Fibroblast of lung (primary cell): ENCODE measurements at regions not wholly inside any gene's neighbourhood (a gene's known extent, or its start where the extent isn't known, plus 50 kb on each side); places are given as distances from the start of the nearest gene placed in this dataset.

Experiments
- DNase-seq, 2 donors: peaks; one replicate each; pipeline versions ENCODE4 v3.0.0 to v3.0.0-alpha.2; 2010; ENCODE audit warnings: low read depth in 2 of 2
- H2AFZ ChIP-seq: 2 replicates; pipeline ENCODE4 v1.5.1; 2012; ENCODE audit warnings: low read length, control low read depth, inconsistent platforms
- H3K27ac ChIP-seq: 2 replicates; pipeline ENCODE4 v1.5.1; 2011; ENCODE audit warnings: low read length, control low read depth; ENCODE audit not compliant: insufficient read depth
- H3K27me3 ChIP-seq: 2 replicates; pipeline ENCODE4 v1.5.1; 2011; ENCODE audit warnings: mild to moderate bottlenecking, low read length; ENCODE audit not compliant: control insufficient read depth, insufficient read depth
- H3K36me3 ChIP-seq: 2 replicates; pipeline ENCODE4 v1.5.1; 2011; ENCODE audit warnings: low read length; ENCODE audit not compliant: control insufficient read depth, insufficient read depth
- H3K4me1 ChIP-seq: 2 replicates; pipeline ENCODE4 v1.5.1; 2011; ENCODE audit warnings: low read length; ENCODE audit not compliant: control insufficient read depth, insufficient read depth; ENCODE audit errors: extremely low read depth
- H3K4me2 ChIP-seq: 2 replicates; pipeline ENCODE4 v1.5.1; 2011; ENCODE audit warnings: low read length, control low read depth; ENCODE audit not compliant: insufficient read depth; ENCODE audit errors: extremely low read depth
- H3K4me3 ChIP-seq, 4 experiments: fragments of 200-600 bp in 1 of 4; sonication (generic) in 1 of 4; replicated peaks in 1 of 4; 2 replicates each; pipeline ENCODE4 v1.5.1; 2011 to 2016; ENCODE audit warnings: low read length in 4 of 4, low read depth in 3 of 4, mild to moderate bottlenecking in 3 of 4, control low read depth in 2 of 4, inconsistent platforms in 1 of 4, mixed read lengths in 1 of 4; ENCODE audit not compliant: insufficient read depth in 1 of 4; ENCODE audit errors: control extremely low read depth in 1 of 4
- H3K79me2 ChIP-seq: 2 replicates; pipeline ENCODE4 v1.5.1; 2012; ENCODE audit warnings: mild to moderate bottlenecking, low read length, inconsistent platforms; ENCODE audit not compliant: control insufficient read depth, insufficient read depth
- H3K9ac ChIP-seq: 2 replicates; pipeline ENCODE4 v1.5.1; 2011; ENCODE audit warnings: mild to moderate bottlenecking, low read length, control low read depth; ENCODE audit not compliant: insufficient read depth
- H3K9me3 ChIP-seq: 2 replicates; pipeline ENCODE4 v1.5.1; 2012; ENCODE audit warnings: low read depth, low read length; ENCODE audit not compliant: control insufficient read depth, insufficient read depth
- H4K20me1 ChIP-seq: 2 replicates; pipeline ENCODE4 v1.5.1; 2011; ENCODE audit warnings: low read length; ENCODE audit not compliant: control insufficient read depth, insufficient read depth; ENCODE audit errors: extremely low read depth
- EZH2 ChIP-seq: IDR thresholded peaks from 2 replicates; pipeline ENCODE4 v1.5.1; 2012; ENCODE audit warnings: low read length, control low read depth, mild to moderate bottlenecking; ENCODE audit errors: missing control alignments
- TF ChIP-seq, protein P1 (sequence below), 2 donors: IDR thresholded peaks in 1 of 2; conservative IDR thresholded peaks in 1 of 2; 1 replicate in 1 of 2; 2 replicates in 1 of 2; pipeline ENCODE4 v1.5.1; 2011 to 2012; ENCODE audit warnings: low read length in 2 of 2, control low read depth in 1 of 2, inconsistent platforms in 1 of 2, low read depth in 1 of 2, mild to moderate bottlenecking in 1 of 2

DNA sequence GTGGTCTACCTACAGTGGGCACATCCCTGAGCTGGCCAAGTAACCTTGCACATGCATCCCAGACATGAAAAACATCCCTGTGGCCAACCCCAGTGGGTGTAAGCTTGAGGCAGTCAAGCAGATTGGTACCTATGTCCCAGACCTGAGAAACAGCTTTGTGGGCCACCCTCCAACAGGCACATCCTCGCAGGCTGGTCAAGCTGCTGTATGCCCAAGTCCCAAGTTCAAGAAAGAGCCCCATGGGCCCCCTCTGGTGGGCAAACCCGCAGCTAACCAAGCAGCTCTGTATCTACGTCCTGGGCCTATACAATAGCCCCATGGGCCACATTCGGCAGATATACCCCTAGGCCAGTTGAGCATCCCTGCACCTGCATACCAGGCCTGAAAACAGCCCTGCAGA is 186.3 kb upstream of the GPR149 start:
- Histone ChIP-seq H2AFZ (no peak overlapping the region), H3K9me3 (no peaks in the 10 kb centered on the region), H3K9ac (no peak overlapping the region), H3K27me3 (no peaks in the 10 kb centered on the region), H3K27ac (no peak overlapping the region), H3K36me3 (no peaks in the 10 kb centered on the region), H3K4me2 (no peak overlapping the region), H4K20me1 (no peaks in the 10 kb centered on the region), H3K4me1 (no peaks in the 10 kb centered on the region), H3K79me2 (no peaks in the 10 kb centered on the region), H3K4me3 (no peak overlapping the region)
- TF ChIP-seq, protein P1, sequence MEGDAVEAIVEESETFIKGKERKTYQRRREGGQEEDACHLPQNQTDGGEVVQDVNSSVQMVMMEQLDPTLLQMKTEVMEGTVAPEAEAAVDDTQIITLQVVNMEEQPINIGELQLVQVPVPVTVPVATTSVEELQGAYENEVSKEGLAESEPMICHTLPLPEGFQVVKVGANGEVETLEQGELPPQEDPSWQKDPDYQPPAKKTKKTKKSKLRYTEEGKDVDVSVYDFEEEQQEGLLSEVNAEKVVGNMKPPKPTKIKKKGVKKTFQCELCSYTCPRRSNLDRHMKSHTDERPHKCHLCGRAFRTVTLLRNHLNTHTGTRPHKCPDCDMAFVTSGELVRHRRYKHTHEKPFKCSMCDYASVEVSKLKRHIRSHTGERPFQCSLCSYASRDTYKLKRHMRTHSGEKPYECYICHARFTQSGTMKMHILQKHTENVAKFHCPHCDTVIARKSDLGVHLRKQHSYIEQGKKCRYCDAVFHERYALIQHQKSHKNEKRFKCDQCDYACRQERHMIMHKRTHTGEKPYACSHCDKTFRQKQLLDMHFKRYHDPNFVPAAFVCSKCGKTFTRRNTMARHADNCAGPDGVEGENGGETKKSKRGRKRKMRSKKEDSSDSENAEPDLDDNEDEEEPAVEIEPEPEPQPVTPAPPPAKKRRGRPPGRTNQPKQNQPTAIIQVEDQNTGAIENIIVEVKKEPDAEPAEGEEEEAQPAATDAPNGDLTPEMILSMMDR (conservative IDR thresholded peaks at IDR 0.05 in 1 of 2, IDR thresholded peaks at IDR 0.05 in 1 of 2; ENCODE audit: low read depth in 1 of 2, low read length in 2 of 2) = no peak
- TF ChIP-seq EZH2 = no peak
- DNase-seq = no peak

- H3K4me2 ChIP-seq = no peak overlapping the region
- TF ChIP-seq, protein P1 (conservative IDR thresholded peaks at IDR 0.05 in 1 of 2, IDR thresholded peaks at IDR 0.05 in 1 of 2; ENCODE audit: low read depth in 1 of 2, low read length in 2 of 2) = no peak
- no peak for TF ChIP-seq EZH2
- H3K9ac ChIP-seq = no peak overlapping the region
- H3K4me3 ChIP-seq = no peak overlapping the region
- H3K9me3 ChIP-seq = no peaks in the 10 kb centered on the region
- H3K36me3 ChIP-seq = no peaks in the 10 kb centered on the region
- H3K27me3 ChIP-seq = no peaks in the 10 kb centered on the region
- H2AFZ ChIP-seq = no peak overlapping the region
- no peaks in the 10 kb centered on the region for H4K20me1 ChIP-seq
- H3K27ac ChIP-seq = no peak overlapping the region
- DNase-seq = no peak
- H3K4me1 ChIP-seq = no peaks in the 10 kb centered on the region
- no peaks in the 10 kb centered on the region for H3K79me2 ChIP-seq
These were observed 185.5 kb upstream of the GPR149 start for GRCh38 chr3:154615471-154615870.

DNA sequence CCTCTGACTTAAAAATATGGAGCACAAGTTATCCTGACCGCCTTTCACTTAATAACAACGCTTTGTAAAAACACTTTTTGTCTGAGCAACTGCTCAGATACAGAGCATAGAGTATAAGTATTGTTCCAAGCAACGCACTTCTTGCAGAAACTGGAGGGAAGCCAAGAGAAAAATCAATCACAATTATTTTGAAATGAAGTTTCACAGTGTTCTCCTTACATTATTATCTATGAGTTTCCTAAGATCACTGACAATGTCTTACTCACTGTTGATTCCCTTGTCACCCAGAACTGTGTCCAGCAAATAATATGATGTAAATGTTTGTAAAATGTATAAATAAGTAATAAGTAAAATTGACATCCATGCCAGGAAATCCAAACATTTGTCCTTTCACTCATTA is 184.6 kb upstream of the GPR149 start:
- Histone ChIP-seq H3K27me3 (no peaks in the 10 kb centered on the region), H2AFZ (no peak overlapping the region), H3K9me3 (no peaks in the 10 kb centered on the region), H4K20me1 (no peaks in the 10 kb centered on the region), H3K4me1 (no peaks in the 10 kb centered on the region), H3K36me3 (no peaks in the 10 kb centered on the region), H3K4me3 (no peak overlapping the region), H3K27ac (no peak overlapping the region), H3K9ac (no peak overlapping the region), H3K79me2 (no peaks in the 10 kb centered on the region), H3K4me2 (no peak overlapping the region)
- TF ChIP-seq EZH2 = no peak
- TF ChIP-seq, protein P1 (conservative IDR thresholded peaks at IDR 0.05 in 1 of 2, IDR thresholded peaks at IDR 0.05 in 1 of 2; ENCODE audit: low read depth in 1 of 2, low read length in 2 of 2) = no peak
- DNase-seq = no peak
